MCF 10A (cell line): ENCODE measurements at regions not wholly inside any gene's neighbourhood (a gene's known extent, or its start where the extent isn't known, plus 50 kb on each side); places are given as distances from the start of the nearest gene placed in this dataset.
A peak's percentile ranks its signal among the peaks of the same experiment; 100 is the strongest.

Experiments used
- BruUV-seq: library from RNA; stranded (reverse); fragments of 400-500 nt; replicated peaks from 2 replicates; lab custom pipeline; 2021; lab: Mats Ljungman, UMichigan
- CTCF ChIA-PET: fragments of 300-600 bp; sonication (Branson Sonifier 250); formaldehyde crosslinking; extraction: SDS; loops from one replicate; lab custom pipeline; 2021; ENCODE audit warnings: antibody characterized with exemption, inconsistent platforms; lab: Yijun Ruan, JAX
- POLR2A ChIA-PET: fragments of 300-600, 350-650 bp; sonication (Branson Sonifier 250); formaldehyde crosslinking; extraction: SDS; loops from one replicate; lab custom pipeline; 2020; ENCODE audit warnings: antibody characterized with exemption, inconsistent platforms; lab: Yijun Ruan, JAX
- DNase-seq: peaks from one replicate; pipeline ENCODE4 v3.0.0-alpha.2; 2018; ENCODE audit not compliant: unreplicated experiment
- H3K27ac Mint-ChIP-seq: one replicate; pipeline ENCODE4 v1.8.0; 2022; ENCODE audit warnings: mild to moderate bottlenecking, low read depth, mixed read lengths; ENCODE audit not compliant: unreplicated experiment
- H3K27me3 Mint-ChIP-seq: one replicate; pipeline ENCODE4 v1.8.0; 2022; ENCODE audit warnings: mixed read lengths; ENCODE audit not compliant: insufficient read depth, unreplicated experiment
- H3K36me3 Mint-ChIP-seq: one replicate; pipeline ENCODE4 v1.8.0; 2022; ENCODE audit warnings: mild to moderate bottlenecking, moderate library complexity, mixed read lengths; ENCODE audit not compliant: insufficient read depth, unreplicated experiment
- H3K4me1 Mint-ChIP-seq: one replicate; pipeline ENCODE4 v1.8.0; 2022; ENCODE audit warnings: mixed read lengths; ENCODE audit not compliant: insufficient read depth, unreplicated experiment
- H3K4me3 Mint-ChIP-seq: one replicate; pipeline ENCODE4 v1.8.0; 2022; ENCODE audit warnings: mild to moderate bottlenecking, moderate library complexity, mixed read lengths; ENCODE audit not compliant: unreplicated experiment
- H3K9me3 Mint-ChIP-seq: one replicate; pipeline ENCODE4 v1.8.0; 2022; ENCODE audit warnings: mixed read lengths; ENCODE audit not compliant: unreplicated experiment
- CTCF ChIP-seq: fragments of 200-600 bp; IDR thresholded peaks from one replicate; pipeline ENCODE4 v1.8.0; 2022; ENCODE audit warnings: antibody characterized with exemption, mild to moderate bottlenecking; ENCODE audit not compliant: unreplicated experiment
- intact Hi-C: fragments of 100-400 bp; cut with micrococcal nuclease; formaldehyde crosslinking; loops from 2 replicates; pipeline ENCODE4 v1.14.1; 2022

GRCh38 chr14:40139657-40140056 lies 707.4 kb upstream of the FBXO33 start:
- DNase-seq = no peak
- no peak overlapping the region for H3K4me3 Mint-ChIP-seq
- H3K9me3 Mint-ChIP-seq = peaks cover 27% of the 10 kb centered on the region
- H3K27me3 Mint-ChIP-seq = no peaks in the 10 kb centered on the region
- H3K4me1 Mint-ChIP-seq = no peaks in the 10 kb centered on the region
- H3K36me3 Mint-ChIP-seq = no peaks in the 10 kb centered on the region
- TF ChIP-seq CTCF = no peak
- no peak overlapping the region for H3K27ac Mint-ChIP-seq
- no TSS peak for BruUV-seq
- POLR2A ChIA-PET = no interaction called here
- CTCF ChIA-PET = no interaction called here
- intact Hi-C loops = loop anchor here (1.0 kb wide), 1 partner anchor 9 kb away; no protein-coding TSS in a partner anchor

GRCh38 chr14:40133463-40133862 lies 701.2 kb upstream of the FBXO33 start:
- no TSS peak for BruUV-seq
- ChIA-PET CTCF (interaction anchor here (1.1 kb wide), 2 partner anchors 17 to 293 kb away, joined by 3 read pairs; no protein-coding TSS in a partner anchor), POLR2A (no interaction called here)
- intact Hi-C loops = no loop called here
- H3K27ac Mint-ChIP-seq = no peak overlapping the region
- H3K4me1 Mint-ChIP-seq = no peaks in the 10 kb centered on the region
- H3K27me3 Mint-ChIP-seq = no peaks in the 10 kb centered on the region
- no peak for DNase-seq
- no peak overlapping the region for H3K4me3 Mint-ChIP-seq
- peaks cover 22% of the 10 kb centered on the region for H3K9me3 Mint-ChIP-seq
- no peaks in the 10 kb centered on the region for H3K36me3 Mint-ChIP-seq
- TF ChIP-seq CTCF = no peak

GRCh38 chr14:40129159-40129558 lies 696.9 kb upstream of the FBXO33 start:
- TF ChIP-seq CTCF = no peak
- no peaks in the 10 kb centered on the region for H3K36me3 Mint-ChIP-seq
- H3K27ac Mint-ChIP-seq = no peak overlapping the region
- no peaks in the 10 kb centered on the region for H3K27me3 Mint-ChIP-seq
- intact Hi-C loops = no loop called here
- no peak for DNase-seq
- peaks cover 14% of the 10 kb centered on the region for H3K9me3 Mint-ChIP-seq
- no peak overlapping the region for H3K4me3 Mint-ChIP-seq
- no TSS peak for BruUV-seq
- ChIA-PET POLR2A (no interaction called here), CTCF (no interaction called here)
- H3K4me1 Mint-ChIP-seq = no peaks in the 10 kb centered on the region

- Mint-ChIP-seq H3K4me1 (peaks cover 6% of the 10 kb centered on the region), H3K36me3 (no peaks in the 10 kb centered on the region), H3K4me3 (no peak overlapping the region), H3K27ac (peak overlapping the region; percentile 49), H3K9me3 (peaks cover 8% of the 10 kb centered on the region), H3K27me3 (no peaks in the 10 kb centered on the region)
- peak; percentile 5 for DNase-seq
- ChIA-PET CTCF (no interaction called here), POLR2A (interaction anchor here (1.0 to 2.8 kb wide), 4 partner anchors 27 to 91 kb away, joined by 4 to 13 read pairs (median 8); no protein-coding TSS in a partner anchor)
- no TSS peak for BruUV-seq
- intact Hi-C loops = no loop called here
- TF ChIP-seq CTCF = no peak
Observed at GRCh38 chr14:40123816-40124215, 691.6 kb upstream of the FBXO33 start.
